ENCODE measurements at regions not wholly inside any gene's neighbourhood (a gene's known extent, or its start where the extent isn't known, plus 50 kb on each side); places are given as distances from the start of the nearest gene placed in this dataset.

GRCh38 chr9:80763536-80763935 is 925.8 kb downstream of the TLE1 start:
- TF ChIP-seq CTCF (conservative IDR thresholded peaks at IDR 0.05) (no peak), ZFX (IDR thresholded peaks at IDR 0.05) (no peak)

All from C4-2B (cell line).